HEK293T (cell line): ENCODE measurements at regions not wholly inside any gene's neighbourhood (a gene's known extent, or its start where the extent isn't known, plus 50 kb on each side); places are given as distances from the start of the nearest gene placed in this dataset.

Source experiments
- CTCF ChIA-PET: fragments of 350-600 bp; formaldehyde crosslinking; extraction: SDS; loops from one replicate; lab custom pipeline; 2021; ENCODE audit warnings: antibody characterized with exemption, inconsistent platforms; lab: Yijun Ruan, JAX
- POLR2A ChIA-PET: fragments of 350-600 bp; formaldehyde crosslinking; extraction: SDS; loops from one replicate; lab custom pipeline; 2020; ENCODE audit warnings: antibody characterized with exemption, inconsistent platforms; lab: Yijun Ruan, JAX
- DNase-seq: peaks from one replicate; pipeline ENCODE4 v3.0.0; 2012; ENCODE audit warnings: mixed read lengths; ENCODE audit errors: extremely low spot score
- ARNT ChIP-seq: fragments of 450-650 bp; IDR thresholded peaks from 2 replicates; pipeline ENCODE4 v1.6.1; 2017; ENCODE audit warnings: mild to moderate bottlenecking
- BHLHE40 ChIP-seq: fragments of 450-650 bp; IDR thresholded peaks from 2 replicates; pipeline ENCODE4 v1.6.1; 2016; ENCODE audit warnings: mild to moderate bottlenecking, moderate library complexity, borderline replicate concordance
- CTBP1 ChIP-seq: fragments of 450-650 bp; IDR thresholded peaks from 2 replicates; pipeline ENCODE4 v1.6.1; 2016; ENCODE audit warnings: borderline replicate concordance
- ELF4 ChIP-seq: fragments of 450-650 bp; IDR thresholded peaks from 2 replicates; pipeline ENCODE4 v1.6.1; 2017; ENCODE audit warnings: antibody characterized with exemption
- FOXA1 ChIP-seq: fragments of 450-650 bp; IDR thresholded peaks from 2 replicates; pipeline ENCODE4 v1.6.1; 2016; ENCODE audit warnings: mild to moderate bottlenecking
- FOXK2 ChIP-seq: fragments of 450-650 bp; IDR thresholded peaks from 2 replicates; pipeline ENCODE4 v1.6.1; 2016; ENCODE audit warnings: mild to moderate bottlenecking
- FOXM1 ChIP-seq: fragments of 450-650 bp; IDR thresholded peaks from 2 replicates; pipeline ENCODE4 v1.6.1; 2017; ENCODE audit warnings: mild to moderate bottlenecking, borderline replicate concordance
- HDGF ChIP-seq: fragments of 450-650 bp; IDR thresholded peaks from 2 replicates; pipeline ENCODE4 v1.6.1; 2017; ENCODE audit warnings: antibody characterized with exemption, borderline replicate concordance
- L3MBTL2 ChIP-seq: fragments of 450-650 bp; conservative IDR thresholded peaks from 2 replicates; pipeline ENCODE4 v1.6.1; 2016; ENCODE audit warnings: mild to moderate bottlenecking
- LEF1 ChIP-seq: fragments of 450-650 bp; IDR thresholded peaks from 2 replicates; pipeline ENCODE4 v1.6.1; 2017; ENCODE audit warnings: mild to moderate bottlenecking, borderline replicate concordance
- NFRKB ChIP-seq: fragments of 450-650 bp; IDR thresholded peaks from 2 replicates; pipeline ENCODE4 v1.6.1; 2016; ENCODE audit warnings: mild to moderate bottlenecking, moderate library complexity
- SP1 ChIP-seq: fragments of 450-650 bp; IDR thresholded peaks from 2 replicates; pipeline ENCODE4 v1.6.1; 2017
- SUZ12 ChIP-seq: fragments of 450-650 bp; IDR thresholded peaks from 2 replicates; pipeline ENCODE4 v1.6.1; 2016; ENCODE audit warnings: mild to moderate bottlenecking
- TARDBP ChIP-seq: fragments of 450-650 bp; IDR thresholded peaks from 2 replicates; pipeline ENCODE4 v1.6.1; 2016
- ZNF384 ChIP-seq: fragments of 450-650 bp; IDR thresholded peaks from 2 replicates; pipeline ENCODE4 v1.6.1; 2016
- TF ChIP-seq, protein P1 (sequence below): fragments of 450-650 bp; IDR thresholded peaks from 2 replicates; pipeline ENCODE4 v1.6.1; 2016

DNA sequence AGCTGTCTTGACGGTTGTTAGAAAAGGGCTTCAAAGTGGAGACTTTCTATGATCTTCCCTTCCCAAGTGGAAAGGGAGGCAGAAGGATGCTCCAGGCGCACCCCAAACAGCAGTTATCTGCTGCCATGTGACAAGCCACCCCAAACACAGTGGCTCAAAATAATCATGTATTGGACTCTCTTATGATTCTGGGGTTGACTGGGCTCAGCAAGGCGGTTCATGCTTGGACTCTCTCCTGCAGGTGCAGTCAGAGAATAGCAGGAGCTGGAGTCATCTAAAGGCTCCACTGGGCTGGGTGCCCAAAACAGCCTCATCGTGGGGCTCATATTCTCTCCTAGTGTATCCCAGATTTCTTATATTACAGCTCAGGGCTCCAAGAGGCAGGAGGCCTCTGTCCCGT lies 177.6 kb upstream of the IER5L start:
- ChIA-PET CTCF (no interaction called here), POLR2A (no interaction called here)
- no peak for TF ChIP-seq CTBP1
- TF ChIP-seq SP1: no peak
- no peak for TF ChIP-seq TARDBP
- no peak for TF ChIP-seq ARNT
- no peak for TF ChIP-seq FOXM1
- no peak for TF ChIP-seq NFRKB
- no peak for TF ChIP-seq LEF1
- TF ChIP-seq HDGF: no peak
- no peak for TF ChIP-seq FOXA1
- TF ChIP-seq SUZ12: no peak
- TF ChIP-seq ZNF384: no peak
- no peak for TF ChIP-seq BHLHE40
- TF ChIP-seq, protein P1, sequence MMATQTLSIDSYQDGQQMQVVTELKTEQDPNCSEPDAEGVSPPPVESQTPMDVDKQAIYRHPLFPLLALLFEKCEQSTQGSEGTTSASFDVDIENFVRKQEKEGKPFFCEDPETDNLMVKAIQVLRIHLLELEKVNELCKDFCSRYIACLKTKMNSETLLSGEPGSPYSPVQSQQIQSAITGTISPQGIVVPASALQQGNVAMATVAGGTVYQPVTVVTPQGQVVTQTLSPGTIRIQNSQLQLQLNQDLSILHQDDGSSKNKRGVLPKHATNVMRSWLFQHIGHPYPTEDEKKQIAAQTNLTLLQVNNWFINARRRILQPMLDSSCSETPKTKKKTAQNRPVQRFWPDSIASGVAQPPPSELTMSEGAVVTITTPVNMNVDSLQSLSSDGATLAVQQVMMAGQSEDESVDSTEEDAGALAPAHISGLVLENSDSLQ: no peak
- no peak for TF ChIP-seq FOXK2
- no peak for DNase-seq

GRCh38 chr9:129354498-129354897 lies 176.4 kb upstream of the IER5L start:
- DNase-seq: no peak
- CTCF ChIA-PET: no interaction called here
- POLR2A ChIA-PET: no interaction called here
- no peak for TF ChIP-seq LEF1
- TF ChIP-seq ZNF384: no peak
- no peak for TF ChIP-seq NFRKB
- TF ChIP-seq FOXK2: no peak
- TF ChIP-seq SUZ12: no peak
- TF ChIP-seq CTBP1: no peak
- TF ChIP-seq, protein P1: no peak
- no peak for TF ChIP-seq ARNT
- TF ChIP-seq BHLHE40: no peak
- no peak for TF ChIP-seq HDGF
- TF ChIP-seq L3MBTL2: no peak
- no peak for TF ChIP-seq SP1
- no peak for TF ChIP-seq FOXA1
- no peak for TF ChIP-seq ELF4
- TF ChIP-seq TARDBP: no peak
- TF ChIP-seq FOXM1: no peak

DNA sequence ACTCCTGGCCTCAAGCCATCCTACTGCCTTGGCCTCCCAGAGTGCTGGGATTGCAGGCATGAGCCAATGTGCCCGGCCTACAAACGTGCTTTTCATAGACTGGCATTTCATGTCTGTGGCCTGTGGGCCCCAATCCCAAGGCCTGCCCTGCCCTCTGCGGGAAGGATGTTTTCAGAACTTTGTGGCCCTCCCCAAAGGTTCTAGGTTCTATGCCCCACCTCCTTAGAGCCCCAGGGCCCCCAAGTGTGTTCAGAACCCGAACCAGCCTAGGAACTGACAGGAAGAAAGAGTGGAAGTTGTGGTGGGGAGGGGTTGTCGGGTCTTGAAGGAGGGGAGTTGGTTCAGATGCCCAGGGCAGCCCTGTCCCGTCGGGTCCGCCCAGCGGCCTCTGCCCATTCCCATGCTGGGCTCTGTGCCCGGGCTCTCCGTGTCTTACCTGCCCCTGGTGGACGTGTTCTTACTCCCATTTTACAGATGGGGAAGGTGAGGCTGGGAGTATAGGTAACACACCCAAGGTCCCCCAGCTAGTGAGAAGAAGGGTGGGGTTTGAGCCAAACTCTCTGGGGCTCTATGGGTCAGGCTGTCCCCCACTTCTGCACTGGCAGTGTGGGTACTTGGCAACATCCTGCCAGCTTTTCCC lies 175.8 kb upstream of the IER5L start:
- ChIA-PET CTCF (no interaction called here), POLR2A (no interaction called here)
- no peak for DNase-seq
- TF ChIP-seq L3MBTL2 (no peak), HDGF (no peak), FOXM1 (no peak), LEF1 (no peak), SUZ12 (no peak), ZNF384 (no peak), FOXK2 (no peak), CTBP1 (no peak), TARDBP (no peak), ARNT (no peak), FOXA1 (no peak), ELF4 (no peak), SP1 (no peak), BHLHE40 (no peak), NFRKB (no peak)
- TF ChIP-seq, protein P1: no peak

GRCh38 chr9:129352146-129352865 lies 174.2 kb upstream of the IER5L start:
- CTCF ChIA-PET: interaction anchor here (0.7 kb wide), 1 partner anchor 272 kb away, joined by 3 read pairs; no protein-coding TSS in a partner anchor
- DNase-seq: peak; percentile 62
- TF ChIP-seq FOXM1: no peak
- TF ChIP-seq, protein P1: peak; percentile 65
- POLR2A ChIA-PET: no interaction called here

- ChIA-PET POLR2A (no interaction called here), CTCF (no interaction called here)
- TF ChIP-seq SUZ12 (no peak), BHLHE40 (no peak), FOXA1 (no peak), SP1 (no peak), ARNT (no peak), FOXM1 (no peak), L3MBTL2 (no peak), TARDBP (no peak), NFRKB (no peak), FOXK2 (no peak)
- TF ChIP-seq, protein P1: no peak
- no peak for DNase-seq
Observed at GRCh38 chr9:129351642-129352145, 173.6 kb upstream of the IER5L start.
